AG09319 (cell line): ENCODE measurements at regions not wholly inside any gene's neighbourhood (a gene's known extent, or its start where the extent isn't known, plus 50 kb on each side); places are given as distances from the start of the nearest gene placed in this dataset.

Experiments used
- DNase-seq: peaks from one replicate; pipeline ENCODE4 v3.0.0-alpha.2; 2010; ENCODE audit warnings: low read depth; ENCODE audit errors: extremely low read depth
- CTCF ChIP-seq: IDR thresholded peaks from 2 replicates; pipeline ENCODE4 v1.5.1; 2011; ENCODE audit warnings: low read depth, mild to moderate bottlenecking, inconsistent platforms, low read length, moderate library complexity

- TF ChIP-seq CTCF, result no peak
- no peak for DNase-seq
These were observed 286.2 kb downstream of the GASK1B start for GRCh38 chr4:157886645-157887044.

GRCh38 chr4:157885811-157886210 is 287.0 kb downstream of the GASK1B start:
- DNase-seq, result no peak
- TF ChIP-seq CTCF, result no peak

GRCh38 chr4:157882901-157883300 is 289.9 kb downstream of the GASK1B start:
- no peak for TF ChIP-seq CTCF
- DNase-seq, result no peak

- DNase-seq, result no peak
- no peak for TF ChIP-seq CTCF
These were observed 292.1 kb downstream of the GASK1B start for GRCh38 chr4:157880761-157881160.

GRCh38 chr4:157854819-157855218 is 318.0 kb downstream of the GASK1B start:
- no peak for TF ChIP-seq CTCF
- no peak for DNase-seq

- no peak for DNase-seq
- no peak for TF ChIP-seq CTCF
These were observed 332.2 kb downstream of the GASK1B start for GRCh38 chr4:157840648-157841047.

- no peak for TF ChIP-seq CTCF
- DNase-seq, result no peak
These were observed 332.8 kb downstream of the GASK1B start for GRCh38 chr4:157840034-157840433.
